Stimulated activated CD4-positive, alpha-beta T cell treated with anti-CD3 and anti-CD28 coated beads, Interleukin-12 subunit alpha, Interleukin-12 subunit beta, amount 100 ng/mL, for 4 hours (primary cell): ENCODE measurements at regions not wholly inside any gene's neighbourhood (a gene's known extent, or its start where the extent isn't known, plus 50 kb on each side); places are given as distances from the start of the nearest gene placed in this dataset.

ENCODE experiments used
- DNase-seq: peaks from one replicate; pipeline ENCODE4 v3.0.0-alpha.2; 2020

DNA sequence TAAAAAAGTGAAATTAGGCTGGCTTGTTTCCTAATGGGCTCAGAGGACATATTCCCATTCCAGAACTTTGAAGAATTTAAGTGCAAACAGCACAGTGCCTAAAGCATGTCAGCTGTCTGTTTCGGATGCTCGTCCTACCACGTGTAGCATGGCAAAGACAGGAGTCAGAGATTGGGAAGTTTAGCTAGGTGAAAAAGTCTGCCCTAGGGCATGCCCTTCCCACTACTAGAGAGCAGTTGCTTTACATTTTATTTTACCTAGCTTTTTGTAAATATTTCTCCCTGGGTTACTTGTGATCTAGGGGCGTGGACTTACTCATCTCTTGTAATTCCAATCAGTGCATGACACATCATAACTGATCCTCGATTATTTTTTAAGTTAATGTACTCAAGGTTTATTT is 111.1 kb downstream of the LMO4 start:
- no peak for DNase-seq

DNA sequence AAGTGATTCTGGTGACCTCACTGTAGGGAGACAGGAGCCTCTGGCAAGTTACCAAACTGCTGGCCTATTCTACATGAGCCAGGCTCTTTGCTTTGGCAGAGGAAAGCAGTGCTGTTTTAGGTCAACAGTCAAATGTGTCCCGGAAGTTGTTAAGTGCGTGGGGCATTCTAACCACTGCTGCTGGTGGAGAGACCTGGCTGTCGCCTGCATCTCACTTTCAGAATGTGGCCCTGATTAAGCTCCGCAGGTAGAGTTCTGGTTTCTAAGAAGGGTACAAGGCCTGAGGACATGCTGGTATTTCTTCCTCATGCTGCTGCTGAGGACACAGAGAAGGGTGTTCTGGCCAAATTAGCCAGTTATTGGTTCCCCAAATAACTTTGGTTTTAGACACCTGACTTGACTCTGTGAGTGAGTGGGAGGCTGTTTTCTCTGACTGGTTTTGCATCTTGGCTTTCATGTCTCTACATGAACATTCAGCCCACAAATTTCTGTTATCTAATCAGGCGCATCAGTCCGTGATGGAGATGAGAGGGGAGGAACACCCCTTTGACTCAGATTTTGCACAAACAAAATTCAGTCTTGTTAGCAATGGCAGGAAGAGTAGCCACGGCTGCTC is 120.8 kb downstream of the LMO4 start:
- DNase-seq: no peak

DNA sequence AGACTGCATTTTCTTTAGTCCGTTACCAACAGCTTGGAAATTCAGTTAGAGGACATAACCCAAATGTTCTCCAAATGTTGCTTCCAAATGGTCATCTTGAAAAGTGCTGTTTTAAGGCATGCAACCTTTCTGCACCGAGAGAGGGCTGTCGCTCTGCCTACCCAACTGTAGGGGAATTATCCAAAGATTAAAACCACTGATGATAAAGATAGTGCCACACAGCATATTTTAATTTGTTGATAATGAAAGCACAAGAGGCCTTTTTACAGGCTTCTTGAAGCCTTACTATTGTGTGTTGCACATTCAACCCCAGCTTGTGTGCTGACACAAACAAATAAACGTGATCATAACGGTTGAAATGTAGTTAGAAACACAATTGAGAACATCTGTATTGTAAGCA is 121.5 kb downstream of the LMO4 start:
- no peak for DNase-seq

DNA sequence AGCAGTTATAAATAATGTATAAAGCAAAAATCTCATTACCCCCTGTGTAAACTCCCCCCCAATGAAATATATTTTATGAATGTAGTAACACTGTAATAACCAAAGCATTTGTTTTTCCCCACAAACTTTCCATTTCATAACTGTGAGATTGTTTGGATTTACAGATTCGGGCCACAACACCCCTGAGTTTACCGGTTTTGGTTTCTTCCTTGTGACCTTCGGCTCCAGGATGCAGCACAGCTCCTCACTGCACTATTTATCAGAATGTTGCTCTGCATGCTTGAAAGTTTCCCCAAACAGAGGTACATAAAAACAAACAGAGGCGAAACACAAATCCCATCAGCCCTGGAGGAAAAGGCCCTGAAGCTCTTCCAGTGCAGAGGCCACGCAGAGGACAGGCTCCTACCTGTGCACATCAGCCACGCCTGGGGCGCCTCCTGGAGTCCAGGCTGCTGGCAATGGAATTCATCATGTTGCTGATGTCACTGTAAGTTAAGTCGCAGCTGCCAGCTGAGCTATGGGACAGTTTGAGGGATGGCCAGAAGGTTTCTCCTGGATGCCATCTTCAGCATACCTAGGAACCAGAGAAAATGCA is 122.0 kb downstream of the LMO4 start:
- peak; percentile 7 for DNase-seq

DNA sequence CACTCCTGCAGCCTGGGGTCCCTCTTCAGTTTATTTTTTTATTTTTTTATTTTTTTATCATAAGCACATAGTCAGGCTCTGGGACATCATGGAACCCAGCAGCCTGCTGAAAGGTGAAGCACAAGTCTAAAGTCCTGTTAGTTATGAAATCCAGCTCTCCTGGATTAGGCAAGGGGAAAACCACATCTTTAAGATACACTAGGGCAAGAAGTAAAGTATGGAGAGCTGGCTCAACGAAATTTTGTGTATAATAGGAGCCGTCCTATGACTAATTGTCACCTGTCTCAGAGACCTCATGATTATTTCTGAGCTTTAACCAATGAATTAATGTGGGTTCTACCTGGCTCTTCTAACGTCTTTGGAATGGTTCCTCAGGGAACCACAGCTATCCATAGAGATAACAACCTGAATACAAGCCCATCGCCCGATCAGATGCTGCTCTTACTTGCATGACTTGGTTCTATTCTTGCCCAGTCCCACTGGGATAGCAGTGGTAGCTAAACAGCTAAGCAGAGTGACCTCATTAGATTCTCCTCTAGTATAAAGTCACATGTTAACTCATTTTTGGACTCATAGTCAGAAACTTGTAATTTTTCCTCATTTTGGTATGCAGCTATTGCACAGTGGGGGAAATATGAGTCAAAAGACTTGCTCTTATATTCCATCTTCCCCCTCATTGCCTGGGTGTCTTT is 122.7 kb downstream of the LMO4 start:
- DNase-seq: no peak

DNA sequence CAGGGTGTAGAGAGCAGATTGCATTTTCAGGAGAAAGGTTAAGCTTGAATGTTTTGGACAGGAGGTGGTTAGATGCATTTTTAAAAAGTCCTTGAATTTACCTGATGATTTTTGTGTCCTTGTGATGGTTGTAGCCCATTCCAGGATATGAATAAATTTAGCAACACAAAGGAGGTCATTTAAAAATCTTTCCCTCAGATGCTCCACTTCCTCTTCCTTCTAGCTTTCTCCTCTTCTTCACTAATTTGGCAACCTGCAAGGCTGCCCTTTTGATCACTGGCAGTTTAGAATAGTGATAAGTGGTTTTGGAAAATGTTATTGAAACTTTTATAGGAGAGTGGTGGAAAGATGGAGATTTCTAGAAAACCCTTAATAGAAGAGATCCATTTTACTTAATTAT is 124.0 kb downstream of the LMO4 start:
- DNase-seq: no peak

DNA sequence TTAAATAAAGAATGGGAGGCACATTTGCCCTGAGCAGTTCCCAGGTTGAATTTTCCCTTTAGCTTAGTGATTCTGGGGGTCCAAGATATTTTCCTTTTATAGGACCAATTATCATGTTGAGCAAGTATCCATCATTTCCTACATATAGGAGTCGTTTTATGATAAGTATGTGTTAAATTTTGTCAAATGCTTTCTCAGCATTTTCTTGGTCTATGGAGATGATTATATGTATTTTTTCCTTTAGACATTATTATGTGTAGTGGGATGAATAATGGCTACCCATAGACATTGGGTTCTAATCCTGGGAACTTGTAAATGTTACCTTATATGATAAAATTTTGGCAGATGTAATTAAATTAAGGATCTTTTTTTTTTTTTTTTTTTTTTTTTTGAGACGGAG is 128.7 kb downstream of the LMO4 start:
- no peak for DNase-seq

DNA sequence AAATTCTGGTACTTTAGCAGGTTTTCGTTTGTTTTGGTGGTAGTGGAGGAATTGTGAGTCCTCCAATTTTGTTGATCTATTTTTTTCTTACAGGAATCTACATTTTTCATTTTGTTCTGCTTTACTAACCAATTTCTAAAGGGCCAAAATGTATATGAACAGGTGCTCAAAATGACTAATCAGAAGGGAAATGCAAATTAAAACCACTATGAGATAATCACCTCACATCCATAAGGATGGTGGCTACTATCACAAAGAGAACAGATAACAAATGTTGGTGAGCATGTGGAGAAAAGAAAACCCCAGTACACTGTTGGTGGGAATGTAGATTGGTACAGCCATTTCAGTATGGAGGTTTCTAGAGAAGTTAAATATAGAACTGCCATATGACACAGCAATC is 134.2 kb downstream of the LMO4 start:
- DNase-seq: no peak

DNA sequence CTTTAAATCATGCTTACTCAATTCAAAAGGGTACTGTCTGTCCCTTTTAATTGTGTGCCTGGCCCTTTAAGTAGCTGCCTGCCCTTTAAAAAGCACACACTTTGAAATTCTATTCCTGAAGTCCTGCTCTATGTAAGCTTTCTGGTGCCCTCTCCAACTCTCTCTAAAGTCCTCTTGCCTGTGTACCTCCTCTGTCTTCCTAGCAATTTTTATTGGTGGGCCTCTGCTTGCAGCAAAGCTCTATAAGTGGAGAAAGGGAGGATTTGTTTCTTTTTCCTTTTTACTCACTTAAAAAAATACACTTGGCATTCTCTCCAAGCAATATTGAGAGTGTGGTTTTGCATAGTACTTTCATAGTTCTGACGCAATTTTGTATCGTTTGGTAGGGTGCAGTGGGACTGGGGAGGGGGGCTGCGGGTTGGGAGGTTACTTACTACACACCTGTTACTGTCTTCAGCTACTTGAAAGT is 135.4 kb downstream of the LMO4 start:
- no peak for DNase-seq

DNA sequence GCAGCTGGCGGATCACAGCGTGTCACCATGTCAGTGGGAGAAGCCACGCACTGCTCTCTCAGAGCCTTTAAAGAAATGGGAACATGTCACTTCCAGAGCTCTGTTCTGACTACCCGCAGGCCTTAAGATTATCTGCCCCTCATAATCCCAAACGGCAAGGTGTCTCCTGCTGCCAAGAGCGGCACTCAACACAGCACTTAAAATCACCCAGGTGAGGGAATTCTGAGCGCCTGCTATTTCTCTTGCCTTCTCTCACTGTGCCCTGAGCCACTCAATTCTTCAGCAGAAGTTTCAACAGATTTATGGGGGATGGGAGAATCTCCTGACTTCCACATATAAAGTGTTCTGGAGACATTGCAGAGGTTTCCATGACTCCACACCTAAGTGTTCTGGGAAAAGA is 137.9 kb downstream of the LMO4 start:
- DNase-seq: no peak

DNA sequence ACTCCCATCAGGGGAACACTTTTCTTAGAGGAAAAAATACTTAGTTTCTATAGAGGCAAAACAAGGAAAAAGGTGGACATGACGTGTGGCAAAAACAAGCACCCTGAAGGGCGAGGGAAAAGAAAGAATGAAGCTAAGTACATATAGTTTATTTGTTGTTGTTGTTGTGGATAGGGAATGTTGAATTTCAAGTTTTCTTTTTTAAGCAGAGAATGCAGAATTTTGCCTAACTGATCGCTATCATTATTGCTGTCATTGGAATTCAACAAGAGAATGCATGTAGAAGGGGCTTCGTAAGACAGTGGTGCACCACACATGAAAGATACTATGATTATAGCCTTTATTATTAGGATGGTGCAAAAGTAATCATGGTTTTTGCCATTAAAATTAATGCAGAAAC is 144.0 kb downstream of the LMO4 start:
- DNase-seq: no peak

DNA sequence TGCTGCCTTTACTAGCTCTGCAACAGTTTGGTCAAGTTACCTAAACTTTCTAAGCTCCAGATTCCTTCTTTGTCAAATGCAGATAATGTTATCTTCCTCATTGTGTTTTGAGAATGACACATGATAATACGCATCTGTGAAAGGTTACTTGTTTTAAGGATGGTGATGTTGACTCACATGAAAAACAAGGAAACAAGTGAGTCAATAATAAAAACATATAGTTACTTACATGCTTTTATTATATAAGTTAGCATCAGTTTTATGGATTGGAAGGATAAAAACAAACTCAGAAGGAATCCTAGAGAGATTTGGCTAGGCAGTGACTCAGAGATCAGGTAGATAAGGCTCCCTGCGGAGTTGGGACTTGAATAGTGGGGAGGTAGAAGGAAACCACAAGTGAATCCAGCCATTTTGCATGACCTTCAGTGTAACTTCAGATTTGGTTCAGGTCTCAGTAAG is 144.6 kb downstream of the LMO4 start:
- DNase-seq: no peak

DNA sequence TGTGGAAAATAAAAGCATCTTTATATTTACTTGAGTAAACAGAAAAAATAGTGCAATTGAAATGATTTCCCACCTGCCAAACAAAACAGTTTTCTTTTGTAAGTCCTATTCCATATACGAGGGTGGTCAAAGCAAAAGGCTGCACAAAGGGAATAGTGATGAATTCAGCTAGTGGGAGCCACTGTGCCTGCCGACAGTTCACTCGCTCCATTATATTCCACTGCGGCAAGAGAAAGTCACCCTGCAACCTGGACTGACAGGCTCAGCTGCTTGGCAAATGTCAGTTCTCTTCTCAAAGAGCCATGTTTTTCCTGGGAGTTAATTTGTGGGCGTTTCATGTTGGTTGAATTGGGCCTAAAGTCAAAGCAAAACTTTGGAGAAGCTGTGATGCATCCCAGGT is 145.4 kb downstream of the LMO4 start:
- DNase-seq: no peak

DNA sequence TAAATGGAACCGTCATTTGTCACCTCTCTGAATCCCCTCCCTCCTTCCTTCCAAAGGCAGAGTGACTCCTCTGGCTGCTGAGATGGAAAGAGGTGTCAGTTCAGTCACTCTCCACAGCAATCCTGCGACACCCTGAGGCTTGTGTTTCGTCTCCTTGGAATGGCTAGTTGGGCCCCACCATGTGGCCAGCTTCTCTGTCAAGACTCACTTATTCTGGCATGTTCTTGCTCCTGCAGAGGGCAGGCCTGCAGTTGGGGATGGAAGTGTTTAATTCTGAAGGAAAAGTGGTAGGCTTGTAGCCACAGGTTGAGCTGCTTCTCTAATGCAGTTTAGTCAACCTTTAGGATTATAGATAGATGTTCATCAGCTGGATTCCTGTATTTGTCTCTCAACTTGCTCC is 149.6 kb downstream of the LMO4 start:
- DNase-seq: no peak

DNA sequence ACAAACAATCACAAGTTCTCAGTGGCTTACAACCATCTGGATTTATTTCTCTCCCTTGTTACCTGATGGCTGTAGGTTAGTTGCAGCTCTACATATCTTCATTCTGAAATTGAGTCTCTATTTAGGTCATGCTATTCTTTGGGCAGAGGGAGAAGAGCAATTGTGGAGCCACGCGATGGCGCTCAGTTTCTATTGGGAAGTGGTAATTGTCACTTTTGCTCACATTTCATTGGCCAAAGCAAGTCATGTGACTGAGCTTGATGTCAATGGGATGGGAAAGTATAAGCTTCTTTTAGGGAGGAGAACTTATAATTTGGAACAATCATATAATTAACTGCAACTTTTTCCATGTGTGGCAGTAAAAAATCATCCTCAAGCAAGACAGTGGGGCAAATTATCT is 166.5 kb downstream of the LMO4 start:
- no peak for DNase-seq

DNA sequence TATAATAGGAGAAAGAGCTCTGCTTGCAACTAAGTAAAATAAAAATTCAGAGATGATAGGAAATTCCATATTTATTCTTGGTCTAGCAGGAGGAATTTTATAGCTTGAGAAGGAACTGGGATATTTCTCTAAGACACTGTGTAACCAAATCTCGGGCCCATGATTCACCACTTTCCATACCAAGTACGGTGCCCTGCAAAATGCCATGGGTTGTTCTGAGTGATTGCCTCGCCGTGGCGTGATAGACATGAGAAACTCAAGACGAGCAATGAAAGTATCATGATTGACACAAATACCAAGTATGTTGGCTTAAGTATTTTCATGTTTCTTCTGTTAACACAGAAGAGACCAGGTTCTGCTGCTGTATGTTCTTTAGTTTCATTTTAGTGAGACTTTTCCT is 167.2 kb downstream of the LMO4 start:
- DNase-seq: no peak

DNA sequence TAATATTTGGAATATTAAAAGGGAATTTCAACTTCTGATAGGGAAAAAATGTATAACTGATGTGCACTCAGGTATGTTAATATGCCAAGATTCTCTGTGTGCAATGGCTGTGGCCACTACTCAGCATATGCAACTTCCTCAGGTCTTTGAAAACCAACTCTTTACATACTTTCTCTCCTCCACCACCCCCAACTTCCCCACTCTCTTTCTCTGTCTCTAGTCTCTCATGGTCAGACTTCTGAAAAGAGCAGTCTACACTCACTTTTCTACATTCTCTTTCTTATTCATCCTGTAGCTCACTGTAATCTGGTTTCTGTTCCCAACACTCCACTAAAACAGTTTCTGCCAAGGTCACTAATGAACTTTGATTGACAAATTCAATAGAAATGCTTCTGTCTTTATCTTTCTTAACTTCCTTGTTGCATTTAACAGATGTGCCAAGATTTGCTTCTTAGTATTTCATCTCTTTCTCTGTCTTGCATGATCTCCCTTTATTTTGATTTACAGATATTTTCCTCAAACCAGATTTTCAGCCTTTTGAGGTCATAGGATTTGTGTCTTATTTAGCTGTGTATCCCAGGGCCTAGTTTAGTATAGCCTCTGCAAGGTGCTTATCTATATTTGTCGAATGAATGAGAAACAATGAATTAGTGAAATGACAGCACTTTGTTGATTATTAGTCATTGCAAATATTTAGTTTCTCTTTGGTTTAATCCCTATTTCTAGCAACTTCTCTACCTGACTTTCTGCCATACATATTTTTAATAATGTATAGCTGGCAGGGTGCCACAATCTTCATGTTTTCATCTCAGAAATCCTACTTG is 168.9 kb downstream of the LMO4 start:
- no peak for DNase-seq

DNA sequence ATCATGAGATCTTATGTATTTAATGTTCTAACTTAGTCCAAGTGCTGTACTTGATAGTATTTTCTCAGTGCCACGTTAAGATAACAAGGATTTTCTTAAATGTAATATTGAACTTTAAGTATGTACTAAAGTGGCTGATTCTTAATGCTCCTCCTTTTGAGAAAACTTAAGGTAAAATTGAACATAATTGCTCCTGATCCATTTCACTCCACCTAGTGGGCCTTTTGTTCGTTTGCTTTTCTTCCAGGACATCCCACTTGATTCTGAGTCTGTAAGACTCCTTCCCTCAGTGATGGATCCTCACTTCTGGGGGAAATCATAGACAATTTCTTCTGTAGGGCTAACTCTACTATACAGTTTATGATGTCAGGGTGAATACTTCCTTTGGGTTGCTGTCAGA is 173.1 kb downstream of the LMO4 start:
- DNase-seq: no peak

DNA sequence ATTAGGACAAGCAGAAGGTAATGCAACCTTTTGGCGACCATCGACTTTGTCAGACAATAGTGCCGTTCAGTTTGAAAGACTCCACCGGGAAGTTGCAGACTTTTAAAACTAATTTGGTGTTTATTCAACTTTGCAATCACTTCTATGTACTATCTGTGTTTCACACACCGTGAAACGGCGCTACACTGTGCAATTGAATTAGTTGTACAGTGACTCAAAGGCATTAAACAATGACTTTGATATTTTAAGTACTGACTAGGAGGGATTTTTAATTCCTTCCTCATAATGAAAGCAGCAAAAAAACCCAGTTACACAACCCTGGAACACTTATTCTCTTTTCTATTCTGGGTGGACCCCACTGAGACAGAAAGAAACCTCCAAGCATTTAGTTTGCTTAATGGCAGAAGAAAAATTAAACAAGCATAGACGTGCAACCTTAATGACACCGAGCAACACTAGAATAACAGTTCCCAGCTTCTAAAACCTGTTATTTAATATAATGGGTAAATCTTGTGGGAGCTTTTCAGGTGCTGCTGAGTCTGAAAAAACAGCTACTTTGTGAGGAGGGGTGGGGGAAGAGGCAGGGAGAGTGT is 176.8 kb downstream of the LMO4 start:
- DNase-seq: no peak

DNA sequence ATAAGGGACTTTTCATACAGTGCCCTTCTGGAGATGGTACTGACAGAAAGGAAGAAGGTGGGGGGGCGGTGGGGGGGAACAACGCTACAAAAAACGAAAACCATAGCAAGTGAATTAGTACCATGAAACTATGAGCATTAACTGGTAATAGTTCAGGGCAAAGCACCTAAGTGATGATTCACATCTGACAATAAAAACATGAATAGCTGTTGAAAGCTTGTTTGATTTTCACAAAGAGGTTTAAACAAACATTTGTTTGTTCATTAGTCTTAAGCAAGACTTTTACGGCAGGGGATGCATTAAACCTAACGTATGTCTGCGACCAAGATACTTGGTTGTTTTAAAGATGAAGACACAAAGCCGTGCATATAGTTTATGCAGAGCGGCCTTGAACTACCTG is 177.5 kb downstream of the LMO4 start:
- DNase-seq: no peak

DNA sequence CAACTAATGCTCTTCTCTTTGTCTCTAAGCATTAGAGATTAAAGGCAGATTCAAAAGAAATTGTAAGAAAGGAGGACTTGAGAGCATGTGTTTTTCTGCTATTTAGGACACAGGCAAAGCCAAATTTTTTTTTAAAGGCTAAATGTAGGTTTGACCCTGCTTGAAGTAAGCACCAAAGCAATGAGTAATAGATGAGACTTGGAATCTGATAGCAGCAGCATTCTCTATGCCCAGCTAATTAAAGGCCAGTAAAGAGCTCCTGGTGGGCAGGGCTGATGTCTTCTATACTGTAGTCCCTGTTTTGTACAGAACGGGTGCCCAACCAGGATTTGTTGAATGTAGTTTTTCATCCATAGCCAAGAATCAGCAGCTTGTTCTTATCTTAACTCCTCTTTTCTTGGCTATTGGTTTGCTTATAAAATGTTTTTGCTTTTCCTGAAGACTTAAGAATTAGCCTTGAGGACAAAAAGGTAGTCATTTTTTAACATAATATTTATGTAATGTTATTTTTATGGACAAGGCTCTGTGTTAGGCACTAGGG is 179.6 kb downstream of the LMO4 start:
- no peak for DNase-seq

DNA sequence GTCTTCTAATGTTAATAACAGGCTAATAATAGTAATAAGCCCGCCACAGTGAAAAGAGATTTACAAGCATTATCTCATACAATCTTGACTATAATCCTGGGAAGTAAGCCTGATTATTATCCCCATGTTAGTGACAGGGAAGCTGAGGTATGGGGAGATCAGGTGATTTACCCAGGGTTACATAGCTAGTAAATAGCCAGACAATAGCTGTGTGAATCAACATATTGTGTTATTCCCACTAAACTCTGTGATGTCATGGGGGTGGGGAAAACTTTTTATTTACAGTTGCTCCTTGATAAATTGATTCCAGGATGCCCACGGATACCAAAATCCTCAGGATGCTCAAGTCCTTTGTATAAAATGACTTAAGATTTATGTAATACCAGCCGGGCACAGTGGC is 181.9 kb downstream of the LMO4 start:
- DNase-seq: no peak

DNA sequence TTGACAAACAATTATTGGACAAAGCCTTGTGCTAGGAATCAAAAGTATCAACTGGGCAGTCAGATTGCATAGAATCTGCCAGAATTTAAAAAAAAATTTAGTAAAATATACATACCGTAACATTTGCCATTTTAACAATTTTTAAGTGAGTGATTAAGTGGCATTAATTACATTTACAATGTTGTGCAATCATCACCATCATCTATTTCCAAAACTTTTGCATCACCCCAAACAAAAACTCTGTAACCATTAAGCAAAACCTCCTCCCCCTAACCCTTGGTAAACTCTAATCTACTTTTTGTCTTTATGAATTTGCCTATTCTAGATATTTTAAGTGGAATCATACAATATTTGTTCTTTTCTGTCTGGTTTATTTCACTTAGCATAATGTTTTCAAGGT is 182.8 kb downstream of the LMO4 start:
- DNase-seq: no peak
